B cell (primary cell): ENCODE measurements at regions not wholly inside any gene's neighbourhood (a gene's known extent, or its start where the extent isn't known, plus 50 kb on each side); places are given as distances from the start of the nearest gene placed in this dataset.

Source experiments
- EZH2 ChIP-seq: IDR thresholded peaks from 2 replicates; pipeline ENCODE4 v1.6.1; 2012; ENCODE audit warnings: borderline replicate concordance, low read depth, mild to moderate bottlenecking, moderate library complexity, low read length; ENCODE audit not compliant: insufficient read depth, poor library complexity, severe bottlenecking
- TF ChIP-seq, protein P1 (sequence below): fragments of 200-600 bp; IDR thresholded peaks from one replicate; pipeline ENCODE4 v1.8.0; 2022; ENCODE audit warnings: antibody characterized with exemption, mild to moderate bottlenecking

DNA sequence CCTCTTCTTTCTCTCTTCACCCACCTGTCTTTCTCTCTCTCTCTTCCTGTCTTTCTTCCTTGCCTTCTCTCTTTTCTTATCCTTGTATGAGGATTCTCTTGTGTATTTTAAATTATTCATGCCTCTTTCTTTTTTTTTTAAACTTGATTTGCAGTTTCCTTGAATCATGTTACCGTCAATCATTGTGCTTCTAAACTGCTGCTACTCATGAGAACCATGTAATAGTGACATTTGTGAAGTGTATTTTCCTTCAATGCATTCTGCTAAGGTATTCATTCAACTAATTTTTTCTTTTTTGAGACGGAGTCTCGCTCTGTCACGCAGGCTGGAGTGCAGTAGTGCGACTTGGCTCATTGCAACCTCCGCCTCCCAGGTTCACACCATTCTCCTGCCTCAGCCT lies 539.1 kb upstream of the BRINP3 start:
- TF ChIP-seq, protein P1, sequence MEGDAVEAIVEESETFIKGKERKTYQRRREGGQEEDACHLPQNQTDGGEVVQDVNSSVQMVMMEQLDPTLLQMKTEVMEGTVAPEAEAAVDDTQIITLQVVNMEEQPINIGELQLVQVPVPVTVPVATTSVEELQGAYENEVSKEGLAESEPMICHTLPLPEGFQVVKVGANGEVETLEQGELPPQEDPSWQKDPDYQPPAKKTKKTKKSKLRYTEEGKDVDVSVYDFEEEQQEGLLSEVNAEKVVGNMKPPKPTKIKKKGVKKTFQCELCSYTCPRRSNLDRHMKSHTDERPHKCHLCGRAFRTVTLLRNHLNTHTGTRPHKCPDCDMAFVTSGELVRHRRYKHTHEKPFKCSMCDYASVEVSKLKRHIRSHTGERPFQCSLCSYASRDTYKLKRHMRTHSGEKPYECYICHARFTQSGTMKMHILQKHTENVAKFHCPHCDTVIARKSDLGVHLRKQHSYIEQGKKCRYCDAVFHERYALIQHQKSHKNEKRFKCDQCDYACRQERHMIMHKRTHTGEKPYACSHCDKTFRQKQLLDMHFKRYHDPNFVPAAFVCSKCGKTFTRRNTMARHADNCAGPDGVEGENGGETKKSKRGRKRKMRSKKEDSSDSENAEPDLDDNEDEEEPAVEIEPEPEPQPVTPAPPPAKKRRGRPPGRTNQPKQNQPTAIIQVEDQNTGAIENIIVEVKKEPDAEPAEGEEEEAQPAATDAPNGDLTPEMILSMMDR: no peak
- no peak for TF ChIP-seq EZH2
